Caco-2 (cell line): ENCODE measurements at regions not wholly inside any gene's neighbourhood (a gene's known extent, or its start where the extent isn't known, plus 50 kb on each side); places are given as distances from the start of the nearest gene placed in this dataset.

Experiments
- BruUV-seq: library from RNA; stranded (reverse); fragments of 400-500 nt; replicated peaks from 2 replicates; lab custom pipeline; 2021; lab: Mats Ljungman, UMichigan
- CTCF ChIA-PET: fragments of 300-600 bp; sonication (Branson Sonifier 250); formaldehyde crosslinking; loops from one replicate; lab custom pipeline; 2022; ENCODE audit warnings: antibody characterized with exemption; lab: Charles Lee
- POLR2A ChIA-PET: fragments of 300-600 bp; sonication (Branson Sonifier 250); formaldehyde crosslinking; loops from one replicate; lab custom pipeline; 2022; ENCODE audit warnings: antibody characterized with exemption; lab: Charles Lee
- DNase-seq, 2 experiments: peaks; one replicate each; pipeline versions ENCODE4 v3.0.0 to v3.0.0-alpha.2; 2020 to 2022
- H3K27me3 ChIP-seq: replicated peaks from 2 replicates; pipeline ENCODE4 v1.6.0; 2011; ENCODE audit warnings: low read length; ENCODE audit not compliant: control insufficient read depth, insufficient read depth
- H3K36me3 ChIP-seq: 2 replicates; pipeline ENCODE4 v1.5.1; 2011; ENCODE audit warnings: low read length; ENCODE audit not compliant: control insufficient read depth, insufficient read depth
- H3K4me1 ChIP-seq: fragments of 250-450 bp; sonication (Bioruptor Pico); 2 replicates; pipeline ENCODE4 v1.5.1; 2020; ENCODE audit warnings: mild to moderate bottlenecking
- H3K4me3 ChIP-seq: 2 replicates; pipeline ENCODE4 v1.5.1; 2011; ENCODE audit warnings: low read depth, mild to moderate bottlenecking, control low read depth, low read length
- H3K9me3 ChIP-seq: fragments of 250-450 bp; sonication (Bioruptor Pico); 2 replicates; pipeline ENCODE4 v1.5.1; 2020; ENCODE audit warnings: mild to moderate bottlenecking, moderate library complexity
- H3K27ac Mint-ChIP-seq: one replicate; pipeline ENCODE4 v1.8.0; 2022; ENCODE audit warnings: mixed read lengths; ENCODE audit not compliant: unreplicated experiment
- H3K27me3 Mint-ChIP-seq: one replicate; pipeline ENCODE4 v1.8.0; 2022; ENCODE audit warnings: mixed read lengths; ENCODE audit not compliant: insufficient read depth, unreplicated experiment
- H3K36me3 Mint-ChIP-seq: one replicate; pipeline ENCODE4 v1.8.0; 2022; ENCODE audit warnings: mild to moderate bottlenecking, mixed read lengths; ENCODE audit not compliant: insufficient read depth, unreplicated experiment
- H3K4me1 Mint-ChIP-seq: one replicate; pipeline ENCODE4 v1.8.0; 2022; ENCODE audit warnings: low read depth, mixed read lengths; ENCODE audit not compliant: unreplicated experiment
- H3K4me3 Mint-ChIP-seq: one replicate; pipeline ENCODE4 v1.8.0; 2022; ENCODE audit warnings: mild to moderate bottlenecking, moderate library complexity, mixed read lengths; ENCODE audit not compliant: unreplicated experiment
- H3K9me3 Mint-ChIP-seq: one replicate; pipeline ENCODE4 v1.8.0; 2022; ENCODE audit warnings: mixed read lengths; ENCODE audit not compliant: unreplicated experiment
- CTCF ChIP-seq, 2 experiments: fragments of 200-600 bp in 1 of 2; IDR thresholded peaks; 1 replicate in 1 of 2; 2 replicates in 1 of 2; pipeline versions ENCODE4 v1.5.1 to v1.8.0; 2011 to 2022; ENCODE audit warnings: antibody characterized with exemption in 1 of 2, control low read depth in 1 of 2, inconsistent platforms in 1 of 2, low read depth in 1 of 2, low read length in 1 of 2, mild to moderate bottlenecking in 1 of 2, moderate library complexity in 1 of 2; ENCODE audit not compliant: insufficient read depth in 1 of 2, severe bottlenecking in 1 of 2, unreplicated experiment in 1 of 2
- intact Hi-C: fragments of 100-400 bp; cut with micrococcal nuclease; formaldehyde crosslinking; loops from one replicate; pipeline ENCODE4 v1.10.0; 2022; ENCODE audit not compliant: unreplicated experiment

- H3K27ac Mint-ChIP-seq = no peak overlapping the region
- H3K9me3 Mint-ChIP-seq = no peaks in the 10 kb centered on the region
- Histone ChIP-seq H3K4me3 (no peak overlapping the region), H3K27me3 (no peaks in the 10 kb centered on the region), H3K4me1 (no peaks in the 10 kb centered on the region), H3K9me3 (no peaks in the 10 kb centered on the region), H3K36me3 (no peaks in the 10 kb centered on the region)
- TF ChIP-seq CTCF (IDR thresholded peaks at IDR 0.05; ENCODE audit: insufficient read depth in 1 of 2, low read depth in 1 of 2, low read length in 1 of 2, severe bottlenecking in 1 of 2, unreplicated experiment in 1 of 2) = no peak
- H3K27me3 Mint-ChIP-seq = no peaks in the 10 kb centered on the region
- BruUV-seq = no TSS peak
- intact Hi-C loops = no loop called here
- no peak for DNase-seq
- CTCF ChIA-PET = no interaction called here
- H3K4me3 Mint-ChIP-seq = no peak overlapping the region
- H3K36me3 Mint-ChIP-seq = no peaks in the 10 kb centered on the region
- POLR2A ChIA-PET = no interaction called here
- no peaks in the 10 kb centered on the region for H3K4me1 Mint-ChIP-seq
Measured at GRCh38 chr1:188355847-188356246, 1527.1 kb downstream of the PLA2G4A start.

- Histone ChIP-seq H3K27me3 (no peaks in the 10 kb centered on the region), H3K4me3 (no peak overlapping the region), H3K9me3 (no peaks in the 10 kb centered on the region), H3K4me1 (no peaks in the 10 kb centered on the region), H3K36me3 (no peaks in the 10 kb centered on the region)
- BruUV-seq = no TSS peak
- intact Hi-C loops = no loop called here
- ChIA-PET CTCF (no interaction called here), POLR2A (no interaction called here)
- DNase-seq = no peak
- TF ChIP-seq CTCF (IDR thresholded peaks at IDR 0.05; ENCODE audit: insufficient read depth in 1 of 2, low read depth in 1 of 2, low read length in 1 of 2, severe bottlenecking in 1 of 2, unreplicated experiment in 1 of 2) = no peak
- Mint-ChIP-seq H3K27me3 (no peaks in the 10 kb centered on the region), H3K36me3 (no peaks in the 10 kb centered on the region), H3K9me3 (no peaks in the 10 kb centered on the region), H3K4me3 (no peak overlapping the region), H3K27ac (no peak overlapping the region), H3K4me1 (no peaks in the 10 kb centered on the region)
Measured at GRCh38 chr1:188359315-188359714, 1530.6 kb downstream of the PLA2G4A start.

GRCh38 chr1:188363943-188364342, 1535.2 kb downstream of the PLA2G4A start:
- intact Hi-C loops = no loop called here
- DNase-seq = no peak
- H3K27me3 Mint-ChIP-seq = no peaks in the 10 kb centered on the region
- H3K4me1 ChIP-seq = peaks cover 4% of the 10 kb centered on the region; the same call in 1 of the 2 replicates
- H3K27me3 ChIP-seq = no peaks in the 10 kb centered on the region
- H3K4me3 ChIP-seq = no peak overlapping the region
- H3K9me3 Mint-ChIP-seq = no peaks in the 10 kb centered on the region
- no peaks in the 10 kb centered on the region for H3K36me3 ChIP-seq
- TF ChIP-seq CTCF (IDR thresholded peaks at IDR 0.05; ENCODE audit: insufficient read depth in 1 of 2, low read depth in 1 of 2, low read length in 1 of 2, severe bottlenecking in 1 of 2, unreplicated experiment in 1 of 2) = no peak
- H3K9me3 ChIP-seq = no peaks in the 10 kb centered on the region
- no peaks in the 10 kb centered on the region for H3K4me1 Mint-ChIP-seq
- no peak overlapping the region for H3K27ac Mint-ChIP-seq
- ChIA-PET POLR2A (no interaction called here), CTCF (no interaction called here)
- H3K36me3 Mint-ChIP-seq = no peaks in the 10 kb centered on the region
- H3K4me3 Mint-ChIP-seq = no peak overlapping the region
- no TSS peak for BruUV-seq
